SH-SY5Y (cell line): ENCODE measurements at regions not wholly inside any gene's neighbourhood (a gene's known extent, or its start where the extent isn't known, plus 50 kb on each side); places are given as distances from the start of the nearest gene placed in this dataset.

Source experiments
- GATA2 ChIP-seq: IDR thresholded peaks from 2 replicates; pipeline ENCODE4 v1.6.1; 2011; ENCODE audit warnings: mild to moderate bottlenecking, low read depth, low read length
- GATA3 ChIP-seq: IDR thresholded peaks from 2 replicates; pipeline ENCODE4 v1.6.1; 2011; ENCODE audit warnings: low read depth, mild to moderate bottlenecking, low read length, moderate library complexity

GRCh38 chr16:86313631-86314030, 196.7 kb upstream of the FOXF1 start:
- no peak for TF ChIP-seq GATA2
- no peak for TF ChIP-seq GATA3
